Loucy (cell line): ENCODE measurements at regions not wholly inside any gene's neighbourhood (a gene's known extent, or its start where the extent isn't known, plus 50 kb on each side); places are given as distances from the start of the nearest gene placed in this dataset.

ENCODE experiments used
- H2AFZ ChIP-seq: fragments of 200-600 bp; sonication (generic); 2 replicates; pipeline ENCODE4 v1.6.0; 2016; ENCODE audit warnings: antibody characterized with exemption, mild to moderate bottlenecking, low read length, moderate library complexity
- H3F3A ChIP-seq: fragments of 200-600 bp; 2 replicates; pipeline ENCODE4 v1.6.0; 2016; ENCODE audit warnings: antibody characterized with exemption, low read depth, mild to moderate bottlenecking
- H3K27me3 ChIP-seq: fragments of 200-600 bp; sonication (generic); 2 replicates; pipeline ENCODE4 v1.6.1; 2014; ENCODE audit warnings: low read length, mild to moderate bottlenecking; ENCODE audit not compliant: insufficient read depth, poor library complexity, severe bottlenecking
- H3K36me3 ChIP-seq: fragments of 200-600 bp; sonication (generic); 2 replicates; pipeline ENCODE4 v1.6.1; 2016; ENCODE audit warnings: low read length; ENCODE audit not compliant: insufficient read depth
- H3K4me1 ChIP-seq: fragments of 200-600 bp; sonication (generic); 2 replicates; pipeline ENCODE4 v1.5.1; 2014; ENCODE audit warnings: low read length, mild to moderate bottlenecking; ENCODE audit not compliant: insufficient read depth, poor library complexity, severe bottlenecking
- H3K4me2 ChIP-seq: fragments of 200-600 bp; sonication (generic); 2 replicates; pipeline ENCODE4 v1.6.0; 2014; ENCODE audit warnings: antibody characterized with exemption, low read length, low read depth, mild to moderate bottlenecking; ENCODE audit not compliant: poor library complexity, severe bottlenecking
- H3K4me3 ChIP-seq: fragments of 200-600 bp; sonication (generic); 2 replicates; pipeline ENCODE4 v1.5.1; 2014; ENCODE audit warnings: low read length, mild to moderate bottlenecking, mixed read lengths; ENCODE audit not compliant: poor library complexity, severe bottlenecking
- H3K79me2 ChIP-seq: fragments of 200-600 bp; sonication (generic); 2 replicates; pipeline ENCODE4 v1.6.1; 2014; ENCODE audit warnings: low read length; ENCODE audit not compliant: insufficient read depth
- H3K9ac ChIP-seq: fragments of 200-600 bp; sonication (generic); 2 replicates; pipeline ENCODE4 v1.6.0; 2014; ENCODE audit warnings: mild to moderate bottlenecking, low read depth, low read length, moderate library complexity; ENCODE audit not compliant: poor library complexity, severe bottlenecking
- H3K9me2 ChIP-seq: fragments of 200-600 bp; sonication (generic); replicated peaks from 2 replicates; pipeline ENCODE4 v1.6.1; 2016; ENCODE audit warnings: low read depth, low read length, mixed read lengths
- H3K9me3 ChIP-seq: fragments of 200-600 bp; sonication (generic); 2 replicates; pipeline ENCODE4 v1.6.1; 2014; ENCODE audit warnings: mild to moderate bottlenecking, antibody characterized with exemption, low read length, low read depth; ENCODE audit not compliant: insufficient read depth
- H4K20me1 ChIP-seq: fragments of 200-600 bp; sonication (generic); 2 replicates; pipeline ENCODE4 v1.6.0; 2014; ENCODE audit warnings: antibody characterized with exemption, low read length, mild to moderate bottlenecking; ENCODE audit not compliant: insufficient read depth, poor library complexity, severe bottlenecking
- EZH2phosphoT487 ChIP-seq: fragments of 200-600 bp; IDR thresholded peaks from 2 replicates; pipeline ENCODE4 v1.6.1; 2018; ENCODE audit warnings: antibody characterized with exemption, mild to moderate bottlenecking, moderate library complexity, borderline replicate concordance
- TF ChIP-seq, protein P1 (sequence below): fragments of 200-600 bp; sonication (generic); conservative IDR thresholded peaks from 2 replicates; pipeline ENCODE4 v1.5.1; 2014; ENCODE audit warnings: mild to moderate bottlenecking, antibody characterized with exemption, low read length

DNA sequence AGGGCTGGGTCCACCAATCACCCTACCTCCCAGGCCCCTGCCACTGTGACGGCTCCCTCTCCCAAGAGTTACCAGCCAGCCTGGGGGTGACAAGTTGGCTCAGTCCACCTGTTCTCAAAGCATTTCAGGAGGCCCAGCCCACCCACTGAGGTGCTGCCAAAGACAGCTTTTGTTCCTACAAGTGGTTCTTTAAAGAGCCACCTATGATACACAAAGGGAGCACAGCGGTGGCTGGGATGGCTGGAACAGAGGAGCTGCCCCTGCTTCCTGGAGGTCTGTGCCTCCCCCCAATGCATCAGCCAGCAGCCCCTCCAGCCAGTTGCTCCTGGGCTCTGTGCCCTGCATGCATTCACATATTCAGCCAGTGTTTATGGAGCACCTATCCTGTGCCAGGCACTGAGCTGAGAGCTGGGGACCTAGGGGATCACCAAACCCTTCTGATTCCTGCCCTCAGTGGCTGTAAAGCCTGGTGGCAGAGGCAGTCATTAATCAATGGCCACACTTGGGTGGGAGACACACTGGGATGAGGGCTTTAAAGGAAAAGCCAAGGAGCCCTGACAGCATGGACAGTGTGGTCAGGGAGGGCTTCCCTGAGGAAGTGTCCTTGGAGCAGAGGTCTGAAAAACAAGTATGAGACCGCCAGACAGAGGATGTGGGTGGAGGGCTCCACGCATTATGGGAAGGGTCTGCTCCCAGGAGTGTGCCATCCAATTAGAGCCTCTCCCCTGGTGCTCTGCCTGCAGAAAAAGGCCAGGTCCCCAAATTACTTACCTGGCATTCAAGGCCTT is 107.1 kb upstream of the LINGO1 start:
- Histone ChIP-seq H3K9ac (no peak overlapping the region), H3K4me3 (no peak overlapping the region), H3K79me2 (no peaks in the 10 kb centered on the region), H3K27me3 (no peaks in the 10 kb centered on the region), H3K4me2 (no peak overlapping the region), H3F3A (no peaks in the 10 kb centered on the region), H3K9me3 (no peaks in the 10 kb centered on the region), H2AFZ (no peak overlapping the region), H4K20me1 (no peaks in the 10 kb centered on the region), H3K36me3 (no peaks in the 10 kb centered on the region), H3K9me2 (no peaks in the 10 kb centered on the region), H3K4me1 (no peaks in the 10 kb centered on the region)
- TF ChIP-seq, protein P1, sequence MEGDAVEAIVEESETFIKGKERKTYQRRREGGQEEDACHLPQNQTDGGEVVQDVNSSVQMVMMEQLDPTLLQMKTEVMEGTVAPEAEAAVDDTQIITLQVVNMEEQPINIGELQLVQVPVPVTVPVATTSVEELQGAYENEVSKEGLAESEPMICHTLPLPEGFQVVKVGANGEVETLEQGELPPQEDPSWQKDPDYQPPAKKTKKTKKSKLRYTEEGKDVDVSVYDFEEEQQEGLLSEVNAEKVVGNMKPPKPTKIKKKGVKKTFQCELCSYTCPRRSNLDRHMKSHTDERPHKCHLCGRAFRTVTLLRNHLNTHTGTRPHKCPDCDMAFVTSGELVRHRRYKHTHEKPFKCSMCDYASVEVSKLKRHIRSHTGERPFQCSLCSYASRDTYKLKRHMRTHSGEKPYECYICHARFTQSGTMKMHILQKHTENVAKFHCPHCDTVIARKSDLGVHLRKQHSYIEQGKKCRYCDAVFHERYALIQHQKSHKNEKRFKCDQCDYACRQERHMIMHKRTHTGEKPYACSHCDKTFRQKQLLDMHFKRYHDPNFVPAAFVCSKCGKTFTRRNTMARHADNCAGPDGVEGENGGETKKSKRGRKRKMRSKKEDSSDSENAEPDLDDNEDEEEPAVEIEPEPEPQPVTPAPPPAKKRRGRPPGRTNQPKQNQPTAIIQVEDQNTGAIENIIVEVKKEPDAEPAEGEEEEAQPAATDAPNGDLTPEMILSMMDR, result no peak
- no peak for TF ChIP-seq EZH2phosphoT487

DNA sequence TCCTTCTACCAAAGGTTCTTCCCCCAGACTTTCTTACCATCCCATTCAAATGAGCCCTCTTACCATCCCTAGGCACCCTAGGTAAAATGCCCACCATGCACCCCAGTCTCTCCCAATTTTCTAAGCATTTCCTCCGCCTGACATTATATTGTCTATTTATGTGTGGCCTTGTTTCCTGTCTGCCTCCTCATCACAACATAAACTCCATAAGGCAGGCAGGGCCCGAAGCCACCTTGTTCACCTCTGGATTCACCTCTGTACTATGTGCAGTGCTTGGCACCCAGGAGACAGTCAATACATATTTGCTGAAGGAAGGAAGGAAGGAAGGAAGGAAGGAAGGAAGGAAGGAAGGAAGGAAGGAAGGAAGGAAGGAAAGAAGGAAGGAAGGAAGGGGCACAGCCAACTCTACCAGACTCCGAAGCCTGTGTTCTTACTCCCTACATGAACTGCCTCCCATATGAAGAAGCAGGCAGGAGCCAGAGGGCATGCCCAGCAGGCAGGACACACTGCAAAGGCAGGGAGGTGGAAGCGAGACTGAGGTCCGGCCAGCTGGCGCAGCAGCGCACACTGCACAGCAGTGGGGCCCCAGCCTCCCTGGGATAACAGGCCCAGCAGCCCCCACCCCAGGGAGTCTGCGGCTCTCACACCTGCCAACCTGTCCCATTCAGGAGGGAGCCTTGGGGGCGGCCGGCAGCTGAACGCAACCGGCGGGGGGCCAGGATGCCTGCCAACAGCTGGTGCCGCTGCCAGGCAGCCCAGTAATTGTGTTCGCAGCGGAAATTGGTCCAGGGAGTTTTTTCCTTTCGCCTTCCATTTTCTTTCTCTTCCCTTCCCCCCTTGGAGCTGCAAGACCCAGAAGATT is 106.0 kb upstream of the LINGO1 start:
- Histone ChIP-seq H3K79me2 (no peaks in the 10 kb centered on the region), H3K9ac (no peak overlapping the region), H3F3A (no peaks in the 10 kb centered on the region), H3K9me3 (no peaks in the 10 kb centered on the region), H3K4me2 (no peak overlapping the region), H3K4me3 (no peak overlapping the region), H3K9me2 (no peaks in the 10 kb centered on the region), H3K36me3 (no peaks in the 10 kb centered on the region), H4K20me1 (no peaks in the 10 kb centered on the region), H2AFZ (no peak overlapping the region), H3K4me1 (no peaks in the 10 kb centered on the region), H3K27me3 (no peaks in the 10 kb centered on the region)
- TF ChIP-seq EZH2phosphoT487, result no peak
- TF ChIP-seq, protein P1, result no peak

DNA sequence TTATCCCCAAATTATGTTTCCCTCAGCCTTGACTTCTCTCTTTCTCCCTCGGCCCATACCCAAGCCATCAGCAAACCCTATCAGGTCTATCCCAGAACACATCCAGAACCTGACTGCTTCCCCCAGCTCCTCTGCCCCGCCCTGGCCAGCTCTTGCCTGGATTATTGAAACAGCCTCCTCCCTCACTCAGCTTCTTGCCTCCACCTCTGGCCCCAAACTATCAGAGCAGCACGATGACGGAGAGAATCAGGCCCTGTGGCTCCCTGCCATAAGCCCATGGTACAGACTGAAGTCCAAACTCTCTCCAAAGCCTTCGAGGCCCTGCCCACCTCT is 105.3 kb upstream of the LINGO1 start:
- no peaks in the 10 kb centered on the region for H3K27me3 ChIP-seq
- H3K9me3 ChIP-seq, result no peaks in the 10 kb centered on the region
- H3F3A ChIP-seq, result no peaks in the 10 kb centered on the region
- no peak overlapping the region for H3K9ac ChIP-seq
- H3K9me2 ChIP-seq, result no peaks in the 10 kb centered on the region
- H3K79me2 ChIP-seq, result no peaks in the 10 kb centered on the region
- TF ChIP-seq EZH2phosphoT487, result no peak
- TF ChIP-seq, protein P1, result no peak
- H3K4me2 ChIP-seq, result no peak overlapping the region
- H3K36me3 ChIP-seq, result no peaks in the 10 kb centered on the region
- H4K20me1 ChIP-seq, result no peaks in the 10 kb centered on the region
- H2AFZ ChIP-seq, result no peak overlapping the region
- no peaks in the 10 kb centered on the region for H3K4me1 ChIP-seq
- H3K4me3 ChIP-seq, result no peak overlapping the region
